ENCODE measurements at regions not wholly inside any gene's neighbourhood (a gene's known extent, or its start where the extent isn't known, plus 50 kb on each side); places are given as distances from the start of the nearest gene placed in this dataset.

- TF ChIP-seq, protein P1, sequence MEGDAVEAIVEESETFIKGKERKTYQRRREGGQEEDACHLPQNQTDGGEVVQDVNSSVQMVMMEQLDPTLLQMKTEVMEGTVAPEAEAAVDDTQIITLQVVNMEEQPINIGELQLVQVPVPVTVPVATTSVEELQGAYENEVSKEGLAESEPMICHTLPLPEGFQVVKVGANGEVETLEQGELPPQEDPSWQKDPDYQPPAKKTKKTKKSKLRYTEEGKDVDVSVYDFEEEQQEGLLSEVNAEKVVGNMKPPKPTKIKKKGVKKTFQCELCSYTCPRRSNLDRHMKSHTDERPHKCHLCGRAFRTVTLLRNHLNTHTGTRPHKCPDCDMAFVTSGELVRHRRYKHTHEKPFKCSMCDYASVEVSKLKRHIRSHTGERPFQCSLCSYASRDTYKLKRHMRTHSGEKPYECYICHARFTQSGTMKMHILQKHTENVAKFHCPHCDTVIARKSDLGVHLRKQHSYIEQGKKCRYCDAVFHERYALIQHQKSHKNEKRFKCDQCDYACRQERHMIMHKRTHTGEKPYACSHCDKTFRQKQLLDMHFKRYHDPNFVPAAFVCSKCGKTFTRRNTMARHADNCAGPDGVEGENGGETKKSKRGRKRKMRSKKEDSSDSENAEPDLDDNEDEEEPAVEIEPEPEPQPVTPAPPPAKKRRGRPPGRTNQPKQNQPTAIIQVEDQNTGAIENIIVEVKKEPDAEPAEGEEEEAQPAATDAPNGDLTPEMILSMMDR (IDR thresholded peaks at IDR 0.05) = no peak
- TF ChIP-seq POLR2A (IDR thresholded peaks at IDR 0.05) = no peak
Measured at GRCh38 chrX:150254909-150255308, 108.2 kb upstream of the MAMLD1 start.
